ENCODE measurements at regions not wholly inside any gene's neighbourhood (a gene's known extent, or its start where the extent isn't known, plus 50 kb on each side); places are given as distances from the start of the nearest gene placed in this dataset.

DNA sequence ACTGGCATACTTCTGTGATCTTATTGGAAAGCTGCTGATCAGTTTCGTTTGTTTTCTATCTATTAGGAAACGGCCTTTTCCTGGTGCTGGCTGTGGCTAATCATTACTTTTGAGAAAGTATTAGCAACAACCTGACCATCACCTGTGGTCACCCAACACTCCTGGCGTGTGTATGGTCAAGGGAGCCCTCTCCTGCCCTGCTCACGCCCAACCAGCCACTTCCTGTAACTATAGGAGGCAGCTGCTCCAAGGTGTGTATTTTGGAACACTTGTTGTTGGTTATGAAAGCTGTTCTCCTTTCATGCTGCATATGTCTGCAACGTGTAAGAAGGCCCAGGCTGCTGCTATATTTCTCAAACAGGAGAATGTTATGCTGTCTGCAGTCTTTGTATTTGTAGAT is 1582.8 kb downstream of the AACS start:
- DNase-seq: no peak

GRCh38 chr12:126651133-126651532 is 1585.9 kb downstream of the AACS start:
- DNase-seq: no peak

DNA sequence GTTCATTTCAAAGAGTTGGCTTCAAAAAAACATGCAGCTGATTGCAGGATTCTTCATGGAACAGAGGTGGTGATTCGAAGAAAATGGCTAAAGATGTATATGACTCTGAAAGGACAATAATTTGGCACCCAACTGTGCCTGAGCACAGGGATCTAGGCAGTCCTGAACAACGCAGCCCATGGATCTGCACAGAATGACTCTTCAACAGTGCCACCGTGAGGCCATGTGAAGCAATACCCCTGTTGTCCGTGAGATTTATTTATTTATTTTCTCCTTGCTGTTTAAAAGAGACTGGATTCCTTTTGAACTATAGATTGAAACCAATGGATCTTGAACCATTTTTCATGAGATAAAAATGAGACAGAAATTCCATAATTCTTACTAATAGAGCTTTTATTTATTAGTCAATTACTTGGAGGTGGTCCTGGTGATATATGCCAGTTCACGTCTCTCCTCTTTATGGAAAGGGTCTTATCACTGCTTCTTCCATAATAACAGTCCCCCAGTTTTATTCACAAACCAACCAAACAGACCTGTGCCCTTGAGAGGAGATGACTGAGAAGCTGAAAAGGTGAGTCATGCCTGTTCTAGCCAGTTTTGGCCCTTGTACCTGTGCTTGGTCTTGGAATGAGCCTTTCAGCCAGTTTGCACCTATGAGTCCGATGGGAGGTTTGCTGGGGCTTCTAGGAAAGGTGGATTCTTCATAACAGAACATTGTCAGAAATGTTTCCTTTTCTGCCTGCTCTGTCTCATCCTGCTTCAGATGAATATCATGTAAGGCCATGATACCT is 1598.3 kb downstream of the AACS start:
- no peak for DNase-seq

DNA sequence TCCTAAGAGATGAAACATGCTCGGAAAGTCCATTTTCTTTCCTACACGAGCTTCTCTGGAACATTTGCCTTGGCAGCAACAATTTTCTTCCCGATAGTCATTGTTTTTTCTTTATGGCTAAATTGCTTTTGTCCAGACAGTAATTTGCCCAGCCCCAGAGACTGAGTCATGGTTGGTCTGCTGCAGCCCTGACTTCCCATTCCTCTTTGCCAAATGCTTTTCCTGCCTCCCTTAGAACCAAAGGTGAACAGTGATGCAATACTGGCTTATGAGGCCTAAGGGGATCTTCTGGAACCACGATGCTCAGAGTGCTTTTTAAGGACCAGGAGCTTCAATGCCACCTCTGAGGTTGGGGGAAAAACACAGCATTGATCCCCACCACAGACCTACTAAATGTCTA is 1599.6 kb upstream of the TMEM132C start:
- DNase-seq: no peak

GRCh38 chr12:126668538-126668937 is 1598.4 kb upstream of the TMEM132C start:
- no peak for DNase-seq

GRCh38 chr12:126668961-126669360 is 1598.0 kb upstream of the TMEM132C start:
- no peak for DNase-seq

GRCh38 chr12:126676434-126676833 is 1590.5 kb upstream of the TMEM132C start:
- DNase-seq: no peak

DNA sequence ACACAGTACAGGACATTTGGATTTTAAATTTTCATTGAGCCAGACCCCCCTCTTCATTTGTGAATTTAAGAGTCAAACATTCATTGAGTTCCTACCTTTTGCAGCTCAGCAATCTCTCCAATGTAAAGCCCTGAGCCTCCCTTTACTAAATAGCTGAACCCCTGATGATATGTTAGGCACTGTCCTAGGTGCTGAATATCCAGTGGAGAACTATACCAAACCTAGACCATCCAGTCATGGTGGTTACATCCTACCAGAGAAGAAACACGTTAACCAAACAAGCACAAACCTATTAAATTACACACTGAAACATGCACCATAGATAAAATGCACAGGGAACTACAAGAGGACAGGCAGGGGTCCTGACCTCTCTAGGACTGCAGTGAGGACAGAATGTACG is 1585.3 kb upstream of the TMEM132C start:
- DNase-seq: no peak

DNA sequence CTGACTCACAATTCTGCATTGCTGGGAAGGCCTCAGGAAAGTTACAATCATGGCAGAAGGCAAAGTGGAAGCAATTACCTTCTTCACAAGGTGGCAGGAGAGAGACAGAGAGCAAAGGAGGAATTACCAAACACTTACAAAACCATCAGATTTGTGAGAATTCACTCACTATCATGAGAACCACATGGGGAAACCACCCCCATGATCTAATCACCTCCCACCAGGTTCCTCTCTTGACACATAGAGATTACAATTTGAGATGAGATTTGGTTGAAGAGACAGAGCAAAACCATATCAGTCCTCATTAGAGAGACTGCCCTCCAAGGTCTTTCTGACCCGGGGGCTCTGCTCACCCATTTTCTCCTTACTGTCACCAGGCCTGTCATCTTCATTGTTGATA is 1582.3 kb upstream of the TMEM132C start:
- no peak for DNase-seq

DNA sequence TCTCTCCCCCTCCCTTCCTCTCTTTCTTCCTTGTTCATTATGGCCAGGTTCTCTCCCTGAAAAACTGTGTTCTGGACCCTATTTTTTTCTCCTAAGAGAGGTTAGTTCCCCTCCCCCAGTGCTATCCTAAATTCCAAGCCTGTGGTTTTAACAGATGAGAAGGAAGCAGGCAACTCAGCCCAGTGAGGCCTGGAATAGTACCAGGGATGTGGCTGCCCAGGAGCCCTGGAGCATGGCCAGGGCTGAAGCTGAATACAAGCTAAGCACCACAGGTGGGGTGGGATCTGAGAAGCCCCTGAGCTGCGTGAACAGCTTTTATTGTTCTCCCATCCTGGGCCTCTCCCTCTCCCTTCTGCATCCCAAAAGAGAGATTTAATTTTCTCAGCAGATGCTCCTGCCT is 1581.3 kb upstream of the TMEM132C start:
- DNase-seq: no peak

DNA sequence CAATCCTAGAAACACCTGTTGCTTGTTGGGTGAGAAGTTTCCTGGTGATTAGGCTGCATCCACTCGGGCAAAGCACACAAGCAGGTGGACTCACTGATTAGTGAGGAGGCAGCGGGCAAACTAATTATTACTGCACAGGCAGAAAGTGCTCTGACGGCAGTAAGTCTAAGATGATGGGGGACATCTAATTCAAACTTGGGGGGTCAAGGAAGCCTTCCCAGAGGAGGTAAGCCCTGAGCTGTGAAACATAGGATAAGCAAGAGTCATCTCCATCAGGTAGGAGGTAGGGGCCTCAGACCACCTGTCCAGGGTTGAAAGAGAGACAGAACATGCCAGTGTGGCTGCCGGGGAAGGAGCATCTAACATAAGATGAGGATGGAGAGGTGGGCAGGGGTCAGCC is 1578.4 kb upstream of the TMEM132C start:
- no peak for DNase-seq

GRCh38 chr12:126700096-126700495 is 1566.9 kb upstream of the TMEM132C start:
- no peak for DNase-seq

GRCh38 chr12:126704609-126705008 is 1562.4 kb upstream of the TMEM132C start:
- no peak for DNase-seq

- DNase-seq: no peak
Observed at GRCh38 chr12:126706300-126706699, 1560.7 kb upstream of the TMEM132C start.

DNA sequence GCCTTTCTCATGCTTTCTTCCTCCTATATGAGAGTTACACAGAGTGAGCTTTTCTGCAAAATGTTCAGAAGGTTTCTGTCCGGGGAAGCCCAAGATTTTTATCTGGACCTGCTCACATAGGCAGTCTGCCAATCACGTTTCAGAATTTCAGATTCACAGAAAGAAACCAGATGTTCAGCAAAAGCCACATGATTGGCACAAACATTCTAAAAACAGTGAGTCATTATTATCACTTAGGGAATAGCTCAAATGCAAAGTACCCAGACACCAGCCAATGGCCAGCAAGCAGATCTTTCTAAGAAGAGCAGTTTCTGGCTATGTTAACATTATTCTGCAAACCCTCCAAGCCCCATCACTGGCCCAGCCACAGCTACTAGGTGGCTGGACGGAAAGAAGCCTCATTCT is 1558.5 kb upstream of the TMEM132C start:
- DNase-seq: no peak

GRCh38 chr12:126718365-126718764 is 1548.6 kb upstream of the TMEM132C start:
- DNase-seq: no peak

GRCh38 chr12:126719912-126720705 is 1546.9 kb upstream of the TMEM132C start:
- DNase-seq: no peak

- no peak for DNase-seq
Observed at GRCh38 chr12:126726481-126727217, 1540.3 kb upstream of the TMEM132C start.

- DNase-seq: no peak
Observed at GRCh38 chr12:126727218-126728075, 1539.5 kb upstream of the TMEM132C start.

DNA sequence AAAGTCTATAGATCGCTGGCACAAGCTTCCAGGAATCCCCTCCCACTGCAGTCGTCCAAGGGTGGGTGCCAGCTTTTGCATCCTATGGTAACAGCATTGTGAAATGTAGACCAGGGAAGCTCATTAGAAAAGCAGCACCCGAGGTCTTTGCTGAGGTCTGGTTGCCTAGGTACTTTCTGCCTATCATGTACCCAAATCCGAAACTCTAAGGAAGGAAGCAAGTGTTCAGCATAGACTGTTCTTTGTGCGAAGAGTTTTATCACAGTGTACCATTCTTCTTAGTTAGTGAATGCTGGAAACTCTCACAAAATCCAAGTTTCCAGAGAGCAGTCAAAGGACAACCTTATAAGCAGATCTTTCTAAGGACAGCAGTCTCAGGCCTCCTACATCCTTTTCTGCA is 1532.7 kb upstream of the TMEM132C start:
- no peak for DNase-seq

DNA sequence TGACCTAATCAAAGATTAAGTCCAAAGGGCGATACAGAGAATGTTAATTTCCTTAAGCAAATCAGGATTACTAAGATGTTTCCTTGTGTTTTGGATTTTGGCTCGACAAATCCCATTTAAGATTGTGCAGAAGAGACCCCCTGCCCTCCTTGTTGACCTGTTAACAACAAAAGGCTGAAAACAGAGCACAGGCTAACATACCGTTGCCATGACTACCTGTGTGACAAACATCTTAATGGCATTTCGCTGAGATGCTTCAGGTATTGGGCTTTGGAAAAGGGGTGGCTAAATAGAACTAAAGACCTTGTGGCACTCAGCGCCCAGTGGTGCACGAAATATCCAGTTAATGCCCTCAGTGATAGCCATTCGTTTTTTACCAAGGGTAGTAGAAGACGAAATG is 1532.3 kb upstream of the TMEM132C start:
- DNase-seq: no peak

DNA sequence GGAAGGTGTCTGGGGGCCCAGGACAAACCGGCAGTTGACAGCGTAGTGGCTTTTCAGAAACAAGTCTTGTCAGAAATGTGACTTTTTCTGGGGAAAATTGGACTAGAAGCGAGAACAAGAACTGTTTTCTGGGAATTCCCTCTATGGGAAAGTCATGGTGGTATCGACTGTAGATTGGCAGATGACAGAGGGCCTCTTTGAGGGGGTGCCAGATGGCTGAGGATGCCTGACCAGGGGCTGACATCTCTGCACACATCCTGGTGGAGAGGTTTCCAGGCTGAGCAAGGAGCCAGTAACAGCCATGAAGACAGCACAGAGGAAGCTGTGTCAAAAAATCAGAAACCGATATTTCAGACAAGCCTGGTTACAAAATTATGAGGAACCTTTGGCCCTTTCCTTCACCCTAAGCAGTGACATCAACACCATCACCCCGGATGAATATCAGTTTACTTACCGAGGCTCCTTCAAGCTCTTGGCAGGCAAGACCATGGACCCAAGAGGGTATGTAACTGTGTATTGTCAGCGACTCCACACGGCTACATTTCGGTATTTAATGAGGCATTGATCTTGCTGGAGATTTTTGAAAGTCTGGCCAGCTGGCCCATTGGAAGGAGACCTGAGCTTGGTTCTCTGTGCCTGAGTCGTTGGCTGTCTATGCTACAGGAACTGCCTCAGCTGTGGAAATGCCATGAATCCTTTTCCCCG is 1525.3 kb upstream of the TMEM132C start:
- no peak for DNase-seq
